ENCODE measurements at regions not wholly inside any gene's neighbourhood (a gene's known extent, or its start where the extent isn't known, plus 50 kb on each side); places are given as distances from the start of the nearest gene placed in this dataset.

- TF ChIP-seq CTCF (IDR thresholded peaks at IDR 0.05; ENCODE audit: insufficient read depth, low read length) (no peak), GABPA (IDR thresholded peaks at IDR 0.05; ENCODE audit: low read depth) (no peak), SPI1 (IDR thresholded peaks at IDR 0.05; ENCODE audit: borderline replicate concordance, low read depth) (no peak), POLR2AphosphoS5 (IDR thresholded peaks at IDR 0.05; ENCODE audit: low read depth) (no peak)
- TF ChIP-seq, protein P1, sequence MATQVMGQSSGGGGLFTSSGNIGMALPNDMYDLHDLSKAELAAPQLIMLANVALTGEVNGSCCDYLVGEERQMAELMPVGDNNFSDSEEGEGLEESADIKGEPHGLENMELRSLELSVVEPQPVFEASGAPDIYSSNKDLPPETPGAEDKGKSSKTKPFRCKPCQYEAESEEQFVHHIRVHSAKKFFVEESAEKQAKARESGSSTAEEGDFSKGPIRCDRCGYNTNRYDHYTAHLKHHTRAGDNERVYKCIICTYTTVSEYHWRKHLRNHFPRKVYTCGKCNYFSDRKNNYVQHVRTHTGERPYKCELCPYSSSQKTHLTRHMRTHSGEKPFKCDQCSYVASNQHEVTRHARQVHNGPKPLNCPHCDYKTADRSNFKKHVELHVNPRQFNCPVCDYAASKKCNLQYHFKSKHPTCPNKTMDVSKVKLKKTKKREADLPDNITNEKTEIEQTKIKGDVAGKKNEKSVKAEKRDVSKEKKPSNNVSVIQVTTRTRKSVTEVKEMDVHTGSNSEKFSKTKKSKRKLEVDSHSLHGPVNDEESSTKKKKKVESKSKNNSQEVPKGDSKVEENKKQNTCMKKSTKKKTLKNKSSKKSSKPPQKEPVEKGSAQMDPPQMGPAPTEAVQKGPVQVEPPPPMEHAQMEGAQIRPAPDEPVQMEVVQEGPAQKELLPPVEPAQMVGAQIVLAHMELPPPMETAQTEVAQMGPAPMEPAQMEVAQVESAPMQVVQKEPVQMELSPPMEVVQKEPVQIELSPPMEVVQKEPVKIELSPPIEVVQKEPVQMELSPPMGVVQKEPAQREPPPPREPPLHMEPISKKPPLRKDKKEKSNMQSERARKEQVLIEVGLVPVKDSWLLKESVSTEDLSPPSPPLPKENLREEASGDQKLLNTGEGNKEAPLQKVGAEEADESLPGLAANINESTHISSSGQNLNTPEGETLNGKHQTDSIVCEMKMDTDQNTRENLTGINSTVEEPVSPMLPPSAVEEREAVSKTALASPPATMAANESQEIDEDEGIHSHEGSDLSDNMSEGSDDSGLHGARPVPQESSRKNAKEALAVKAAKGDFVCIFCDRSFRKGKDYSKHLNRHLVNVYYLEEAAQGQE (IDR thresholded peaks at IDR 0.05; ENCODE audit: insufficient replicate concordance, low read depth) = no peak
These were observed 76.4 kb upstream of the ARAP3 start for GRCh38 chr5:141758310-141758998.
